ENCODE measurements at regions not wholly inside any gene's neighbourhood (a gene's known extent, or its start where the extent isn't known, plus 50 kb on each side); places are given as distances from the start of the nearest gene placed in this dataset.

GRCh38 chr10:70943249-70943648 is 54.9 kb upstream of the PCBD1 start:
- DNase-seq = no peak
- Histone ChIP-seq H3K27ac (no peak overlapping the region), H3K4me3 (no peak overlapping the region), H3K36me3 (no peaks in the 10 kb centered on the region), H3K9me3 (no peaks in the 10 kb centered on the region), H3K4me1 (ENCODE audit: insufficient read depth) (no peaks in the 10 kb centered on the region), H3K27me3 (no peaks in the 10 kb centered on the region)
- intact Hi-C loops (cut with DNase I) = no loop called here
- 72 to 87% (median 79%) methylated on average over 4 of the region's 4 CpGs for WGBS, 3 donors
- TF ChIP-seq POLR2A (IDR thresholded peaks at IDR 0.05) = no peak
- no peak for TF ChIP-seq CTCF (IDR thresholded peaks at IDR 0.05)
- no peak for TF ChIP-seq EP300 (IDR thresholded peaks at IDR 0.05)

- no peak for DNase-seq
- no peak overlapping the region for H3K4me3 ChIP-seq
- WGBS, 3 donors = 82 to 88% (median 86%) methylated on average over 14 of the region's 14 CpGs
- intact Hi-C loops (cut with DNase I) = no loop called here
- no peaks in the 10 kb centered on the region for H3K27me3 ChIP-seq
- no peaks in the 10 kb centered on the region for H3K9me3 ChIP-seq
- H3K4me1 ChIP-seq (ENCODE audit: insufficient read depth) = no peaks in the 10 kb centered on the region
- no peaks in the 10 kb centered on the region for H3K36me3 ChIP-seq
- H3K27ac ChIP-seq = no peak overlapping the region
- TF ChIP-seq EP300 (IDR thresholded peaks at IDR 0.05) (no peak), CTCF (IDR thresholded peaks at IDR 0.05) (no peak), POLR2A (IDR thresholded peaks at IDR 0.05) (no peak)
These were observed 55.6 kb upstream of the PCBD1 start for GRCh38 chr10:70943841-70944466.

GRCh38 chr10:70950037-70950436 is 61.7 kb upstream of the PCBD1 start:
- Histone ChIP-seq H3K36me3 (no peaks in the 10 kb centered on the region), H3K9me3 (no peaks in the 10 kb centered on the region), H3K27me3 (no peaks in the 10 kb centered on the region), H3K27ac (no peak overlapping the region), H3K4me3 (no peak overlapping the region), H3K4me1 (ENCODE audit: insufficient read depth) (no peaks in the 10 kb centered on the region)
- 82 to 87% (median 86%) methylated on average over 5 of the region's 5 CpGs for WGBS, 3 donors
- peak in 1 of 5 donors; percentile 16 for DNase-seq
- intact Hi-C loops (cut with DNase I) = no loop called here
- TF ChIP-seq CTCF (IDR thresholded peaks at IDR 0.05) (no peak), EP300 (IDR thresholded peaks at IDR 0.05) (no peak), POLR2A (IDR thresholded peaks at IDR 0.05) (no peak)

GRCh38 chr10:70950801-70951200 is 62.4 kb upstream of the PCBD1 start:
- no peak for TF ChIP-seq EP300 (IDR thresholded peaks at IDR 0.05)
- H3K4me1 ChIP-seq (ENCODE audit: insufficient read depth) = no peaks in the 10 kb centered on the region

GRCh38 chr10:70952401-70952800 is 64.0 kb upstream of the PCBD1 start:
- no peaks in the 10 kb centered on the region for H3K4me1 ChIP-seq (ENCODE audit: insufficient read depth)
- no peak overlapping the region for H3K27ac ChIP-seq
- WGBS, 3 donors = 69 to 79% (median 75%) methylated on average over 4 of the region's 4 CpGs
- no peaks in the 10 kb centered on the region for H3K27me3 ChIP-seq
- intact Hi-C loops (cut with DNase I) = no loop called here
- no peak for DNase-seq
- no peaks in the 10 kb centered on the region for H3K36me3 ChIP-seq
- TF ChIP-seq POLR2A (IDR thresholded peaks at IDR 0.05) (no peak), CTCF (IDR thresholded peaks at IDR 0.05) (no peak), EP300 (IDR thresholded peaks at IDR 0.05) (no peak)
- no peak overlapping the region for H3K4me3 ChIP-seq
- no peaks in the 10 kb centered on the region for H3K9me3 ChIP-seq

More at GRCh38 chr10:70950801-70951200, 62.4 kb upstream of the PCBD1 start:
- intact Hi-C loops (cut with DNase I) = no loop called here
- Histone ChIP-seq H3K27me3 (no peaks in the 10 kb centered on the region), H3K4me3 (no peak overlapping the region), H3K27ac (no peak overlapping the region), H3K36me3 (no peaks in the 10 kb centered on the region), H3K9me3 (no peaks in the 10 kb centered on the region)
- WGBS, 3 donors = 88 to 91% (median 90%) methylated on average over 1 of the region's 1 CpG
- no peak for DNase-seq

Measured in ovary (tissue), 7 donors.